Osteocyte (in vitro differentiated cells): ENCODE measurements at regions not wholly inside any gene's neighbourhood (a gene's known extent, or its start where the extent isn't known, plus 50 kb on each side); places are given as distances from the start of the nearest gene placed in this dataset.
A peak's percentile ranks its signal among the peaks of the same experiment; 100 is the strongest.

Experiments used
- DNase-seq: peaks from one replicate; pipeline ENCODE4 v3.0.0; 2021; ENCODE audit warnings: mixed read lengths; ENCODE audit not compliant: unreplicated experiment; ENCODE audit errors: extremely low spot score
- H3K27ac Mint-ChIP-seq: one replicate; pipeline ENCODE4 v1.8.0; 2021; ENCODE audit warnings: mild to moderate bottlenecking, mixed read lengths; ENCODE audit not compliant: unreplicated experiment
- H3K27me3 Mint-ChIP-seq: one replicate; pipeline ENCODE4 v1.8.0; 2021; ENCODE audit warnings: mixed read lengths; ENCODE audit not compliant: unreplicated experiment
- H3K36me3 Mint-ChIP-seq: one replicate; pipeline ENCODE4 v1.8.0; 2021; ENCODE audit warnings: mixed read lengths; ENCODE audit not compliant: unreplicated experiment
- H3K4me1 Mint-ChIP-seq: one replicate; pipeline ENCODE4 v1.8.0; 2021; ENCODE audit warnings: mixed read lengths; ENCODE audit not compliant: unreplicated experiment
- H3K4me3 Mint-ChIP-seq: one replicate; pipeline ENCODE4 v1.8.0; 2021; ENCODE audit warnings: mild to moderate bottlenecking, moderate library complexity, mixed read lengths; ENCODE audit not compliant: unreplicated experiment
- H3K9me3 Mint-ChIP-seq: one replicate; pipeline ENCODE4 v1.8.0; 2021; ENCODE audit warnings: mixed read lengths; ENCODE audit not compliant: unreplicated experiment
- TF ChIP-seq, protein P1 (sequence below): fragments of 200-600 bp; sonication (generic); IDR thresholded peaks from 2 replicates; pipeline ENCODE4 v1.5.0; 2021; ENCODE audit warnings: antibody characterized with exemption, mild to moderate bottlenecking, moderate library complexity

DNA sequence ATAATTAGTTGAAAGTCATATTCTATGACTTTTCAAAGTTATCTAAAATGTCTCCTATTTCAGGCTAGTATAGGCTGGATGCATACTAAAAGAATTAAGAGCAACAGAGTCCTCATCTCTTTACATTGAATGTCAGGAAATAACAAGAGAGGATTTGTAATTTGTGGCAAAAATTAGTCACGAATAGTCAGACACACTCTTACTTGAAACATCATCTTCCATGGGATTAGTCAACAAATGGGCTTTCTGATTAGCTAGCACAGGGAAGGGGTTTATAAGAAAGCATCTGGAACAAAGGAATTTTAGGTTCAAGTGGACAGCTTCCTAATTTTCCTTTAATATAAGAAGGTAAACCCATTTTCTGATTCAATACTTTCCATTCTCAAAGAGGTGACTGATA, 330.3 kb upstream of the MEX3C start:
- H3K27ac Mint-ChIP-seq, result no peak overlapping the region
- DNase-seq, result no peak
- TF ChIP-seq, protein P1, sequence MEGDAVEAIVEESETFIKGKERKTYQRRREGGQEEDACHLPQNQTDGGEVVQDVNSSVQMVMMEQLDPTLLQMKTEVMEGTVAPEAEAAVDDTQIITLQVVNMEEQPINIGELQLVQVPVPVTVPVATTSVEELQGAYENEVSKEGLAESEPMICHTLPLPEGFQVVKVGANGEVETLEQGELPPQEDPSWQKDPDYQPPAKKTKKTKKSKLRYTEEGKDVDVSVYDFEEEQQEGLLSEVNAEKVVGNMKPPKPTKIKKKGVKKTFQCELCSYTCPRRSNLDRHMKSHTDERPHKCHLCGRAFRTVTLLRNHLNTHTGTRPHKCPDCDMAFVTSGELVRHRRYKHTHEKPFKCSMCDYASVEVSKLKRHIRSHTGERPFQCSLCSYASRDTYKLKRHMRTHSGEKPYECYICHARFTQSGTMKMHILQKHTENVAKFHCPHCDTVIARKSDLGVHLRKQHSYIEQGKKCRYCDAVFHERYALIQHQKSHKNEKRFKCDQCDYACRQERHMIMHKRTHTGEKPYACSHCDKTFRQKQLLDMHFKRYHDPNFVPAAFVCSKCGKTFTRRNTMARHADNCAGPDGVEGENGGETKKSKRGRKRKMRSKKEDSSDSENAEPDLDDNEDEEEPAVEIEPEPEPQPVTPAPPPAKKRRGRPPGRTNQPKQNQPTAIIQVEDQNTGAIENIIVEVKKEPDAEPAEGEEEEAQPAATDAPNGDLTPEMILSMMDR, result no peak
- H3K9me3 Mint-ChIP-seq, result peaks cover 11% of the 10 kb centered on the region
- H3K4me1 Mint-ChIP-seq, result no peaks in the 10 kb centered on the region
- peaks cover 4% of the 10 kb centered on the region for H3K27me3 Mint-ChIP-seq
- no peak overlapping the region for H3K4me3 Mint-ChIP-seq
- H3K36me3 Mint-ChIP-seq, result no peaks in the 10 kb centered on the region

DNA sequence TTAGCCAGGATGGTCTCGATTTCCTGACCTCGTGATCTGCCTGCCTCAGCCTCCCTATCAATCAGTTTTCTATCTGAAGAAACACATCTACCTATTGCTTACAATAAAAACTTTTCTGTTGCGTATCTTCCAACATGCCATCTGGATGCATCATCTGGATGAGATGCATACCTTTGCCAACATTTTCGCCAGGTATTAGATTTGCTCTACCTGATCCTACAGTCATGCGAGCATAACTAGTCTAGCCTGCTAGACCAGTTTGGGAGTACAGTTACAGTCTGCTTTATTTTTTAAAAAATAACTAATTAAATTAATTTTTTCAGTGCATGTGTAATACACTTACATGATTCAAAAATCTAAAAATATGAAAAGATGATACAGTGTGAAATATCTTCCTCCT, 334.0 kb upstream of the MEX3C start:
- Mint-ChIP-seq H3K4me1 (no peaks in the 10 kb centered on the region), H3K27ac (no peak overlapping the region), H3K4me3 (no peak overlapping the region), H3K36me3 (no peaks in the 10 kb centered on the region), H3K9me3 (peaks cover 4% of the 10 kb centered on the region), H3K27me3 (no peaks in the 10 kb centered on the region)
- TF ChIP-seq, protein P1, result no peak
- no peak for DNase-seq

DNA sequence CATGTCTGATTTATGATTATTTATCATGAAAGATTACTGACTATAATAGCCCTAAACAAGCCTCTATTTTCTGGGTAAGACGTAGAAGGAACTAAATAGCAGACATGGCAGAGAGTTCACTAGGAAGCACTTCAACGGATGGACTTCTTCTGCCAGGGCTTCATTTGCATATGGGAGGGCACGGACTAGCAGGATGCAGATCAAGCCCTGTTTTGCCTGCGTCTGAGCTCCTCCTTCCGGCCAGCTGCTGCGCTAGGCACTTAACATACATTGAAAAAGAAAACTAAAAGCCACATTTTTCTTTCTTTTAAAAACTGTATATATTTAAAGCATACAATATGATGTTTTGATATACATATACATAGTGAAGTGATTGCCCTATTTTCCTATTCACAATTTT, 340.0 kb upstream of the MEX3C start:
- H3K27ac Mint-ChIP-seq, result no peak overlapping the region
- no peak for DNase-seq
- TF ChIP-seq, protein P1, result peak; percentile 53

DNA sequence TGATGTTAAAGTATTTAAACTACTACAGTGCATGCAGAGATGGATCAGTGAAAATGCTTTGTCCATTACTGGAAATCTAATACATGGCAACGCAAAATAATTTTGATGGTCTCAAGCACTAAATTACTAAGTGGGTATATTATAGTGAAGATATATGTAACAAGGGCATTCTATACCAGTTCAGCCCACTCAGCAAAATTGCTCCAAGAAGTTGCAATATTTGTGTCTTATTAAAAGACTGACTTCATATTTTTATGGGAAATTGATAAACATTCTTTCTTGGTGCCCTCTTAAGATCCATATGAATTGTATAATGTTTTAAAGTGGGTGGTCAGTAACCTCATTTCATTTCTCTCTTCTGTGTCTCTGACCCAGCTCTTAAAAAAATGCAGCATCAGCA, 343.1 kb upstream of the MEX3C start:
- Mint-ChIP-seq H3K4me1 (no peaks in the 10 kb centered on the region), H3K9me3 (no peaks in the 10 kb centered on the region), H3K27me3 (no peaks in the 10 kb centered on the region), H3K36me3 (no peaks in the 10 kb centered on the region), H3K4me3 (no peak overlapping the region), H3K27ac (no peak overlapping the region)
- no peak for DNase-seq
- TF ChIP-seq, protein P1, result no peak

More for the DNA sequence above, 340.0 kb upstream of the MEX3C start:
- Mint-ChIP-seq H3K36me3 (no peaks in the 10 kb centered on the region), H3K4me1 (no peaks in the 10 kb centered on the region), H3K9me3 (peaks cover 4% of the 10 kb centered on the region), H3K4me3 (no peak overlapping the region), H3K27me3 (no peaks in the 10 kb centered on the region)

DNA sequence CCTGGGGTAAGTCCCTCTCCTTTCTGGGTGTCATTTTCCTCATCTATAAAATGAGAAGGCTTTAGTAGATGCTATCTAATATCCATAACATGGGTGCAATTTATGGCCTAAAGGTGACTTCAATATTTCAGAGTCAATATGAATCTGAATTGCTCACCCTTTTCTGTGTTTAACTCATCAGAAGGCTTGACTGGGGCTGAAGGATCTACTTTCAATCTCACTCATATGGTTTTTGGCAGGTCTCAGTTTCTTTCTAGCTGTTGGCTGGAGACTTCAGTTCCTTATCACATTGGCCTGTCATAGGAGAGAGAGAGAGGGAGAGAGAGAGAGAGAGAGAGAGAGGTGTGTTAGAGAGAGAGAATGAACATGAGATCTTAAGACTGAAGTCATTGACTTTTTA, 343.7 kb upstream of the MEX3C start:
- no peaks in the 10 kb centered on the region for H3K4me1 Mint-ChIP-seq
- no peak for DNase-seq
- TF ChIP-seq, protein P1, result no peak
- no peaks in the 10 kb centered on the region for H3K9me3 Mint-ChIP-seq
- no peak overlapping the region for H3K4me3 Mint-ChIP-seq
- H3K27me3 Mint-ChIP-seq, result no peaks in the 10 kb centered on the region
- no peak overlapping the region for H3K27ac Mint-ChIP-seq
- no peaks in the 10 kb centered on the region for H3K36me3 Mint-ChIP-seq
